ENCODE measurements at regions not wholly inside any gene's neighbourhood (a gene's known extent, or its start where the extent isn't known, plus 50 kb on each side); places are given as distances from the start of the nearest gene placed in this dataset.

- H3K9me3 Mint-ChIP-seq: peaks cover 4% of the 10 kb centered on the region
- Histone ChIP-seq H3K9ac (no peak overlapping the region), H3K4me2 (no peak overlapping the region), H3K27me3 (no peaks in the 10 kb centered on the region), H3K36me3 (peaks cover 3% of the 10 kb centered on the region), H3F3A (ENCODE audit: low read depth) (no peaks in the 10 kb centered on the region), H3K79me2 (ENCODE audit: low read depth) (no peaks in the 10 kb centered on the region), H4K20me1 (ENCODE audit: low read depth) (no peaks in the 10 kb centered on the region), H3K4me1 (no peaks in the 10 kb centered on the region), H3K4me3 (no peak overlapping the region), H2AFZ (replicated peaks) (no peak overlapping the region), H3K27ac (no peak overlapping the region), H3K9me3 (ENCODE audit: low read depth) (no peaks in the 10 kb centered on the region)
- H3K4me1 Mint-ChIP-seq: peaks cover 4% of the 10 kb centered on the region
- H3K27me3 Mint-ChIP-seq (ENCODE audit: insufficient read depth, low read depth): peaks cover 9% of the 10 kb centered on the region
- TF ChIP-seq CTCF (IDR thresholded peaks at IDR 0.05) (no peak), EZH2 (IDR thresholded peaks at IDR 0.05) (no peak), EZH2phosphoT487 (IDR thresholded peaks at IDR 0.05) (no peak)
- no peak for DNase-seq (ENCODE audit: low spot score)
- H3K36me3 Mint-ChIP-seq: peaks cover 2% of the 10 kb centered on the region
- peak overlapping the region; percentile 28 for H3K27ac Mint-ChIP-seq
- no peak overlapping the region for H3K4me3 Mint-ChIP-seq
Observed at GRCh38 chr7:84589012-84589411, 394.4 kb upstream of the SEMA3A start.

- no peak overlapping the region for H3K9ac ChIP-seq
- Mint-ChIP-seq H3K4me1 (peaks cover 4% of the 10 kb centered on the region), H3K27me3 (ENCODE audit: insufficient read depth, low read depth) (peaks cover 3% of the 10 kb centered on the region), H3K9me3 (peaks cover 3% of the 10 kb centered on the region), H3K36me3 (no peaks in the 10 kb centered on the region), H3K27ac (no peak overlapping the region), H3K4me3 (no peak overlapping the region)
- no peaks in the 10 kb centered on the region for H3K4me1 ChIP-seq
- no peaks in the 10 kb centered on the region for H3K9me3 ChIP-seq (ENCODE audit: low read depth)
- no peaks in the 10 kb centered on the region for H4K20me1 ChIP-seq (ENCODE audit: low read depth)
- H3F3A ChIP-seq (ENCODE audit: low read depth): no peaks in the 10 kb centered on the region
- no peak for DNase-seq (ENCODE audit: low spot score)
- TF ChIP-seq EZH2phosphoT487 (IDR thresholded peaks at IDR 0.05) (no peak), EZH2 (IDR thresholded peaks at IDR 0.05) (no peak), CTCF (IDR thresholded peaks at IDR 0.05) (no peak)
- no peak overlapping the region for H3K27ac ChIP-seq
- H3K79me2 ChIP-seq (ENCODE audit: low read depth): no peaks in the 10 kb centered on the region
- H3K27me3 ChIP-seq: no peaks in the 10 kb centered on the region
- no peak overlapping the region for H3K4me2 ChIP-seq
- H2AFZ ChIP-seq (replicated peaks): no peak overlapping the region
- H3K4me3 ChIP-seq: no peak overlapping the region
- no peaks in the 10 kb centered on the region for H3K36me3 ChIP-seq
Observed at GRCh38 chr7:84583331-84583730, 388.7 kb upstream of the SEMA3A start.

- no peaks in the 10 kb centered on the region for H3F3A ChIP-seq (ENCODE audit: low read depth)
- Mint-ChIP-seq H3K4me3 (no peak overlapping the region), H3K9me3 (peaks cover 3% of the 10 kb centered on the region), H3K4me1 (peaks cover 4% of the 10 kb centered on the region), H3K27ac (no peak overlapping the region), H3K36me3 (no peaks in the 10 kb centered on the region), H3K27me3 (ENCODE audit: insufficient read depth, low read depth) (peaks cover 3% of the 10 kb centered on the region)
- H3K79me2 ChIP-seq (ENCODE audit: low read depth): no peaks in the 10 kb centered on the region
- H3K9me3 ChIP-seq (ENCODE audit: low read depth): no peaks in the 10 kb centered on the region
- no peak overlapping the region for H3K27ac ChIP-seq
- TF ChIP-seq EZH2 (IDR thresholded peaks at IDR 0.05): no peak
- TF ChIP-seq CTCF (IDR thresholded peaks at IDR 0.05): no peak
- TF ChIP-seq EZH2phosphoT487 (IDR thresholded peaks at IDR 0.05): no peak
- no peak overlapping the region for H2AFZ ChIP-seq (replicated peaks)
- no peaks in the 10 kb centered on the region for H3K4me1 ChIP-seq
- no peaks in the 10 kb centered on the region for H3K27me3 ChIP-seq
- H3K4me2 ChIP-seq: no peak overlapping the region
- no peak overlapping the region for H3K4me3 ChIP-seq
- H3K36me3 ChIP-seq: no peaks in the 10 kb centered on the region
- no peaks in the 10 kb centered on the region for H4K20me1 ChIP-seq (ENCODE audit: low read depth)
- no peak overlapping the region for H3K9ac ChIP-seq
- no peak for DNase-seq (ENCODE audit: low spot score)
Observed at GRCh38 chr7:84582747-84583146, 388.2 kb upstream of the SEMA3A start.

Data from neural progenitor cell (in vitro differentiated cells).